ENCODE measurements at regions not wholly inside any gene's neighbourhood (a gene's known extent, or its start where the extent isn't known, plus 50 kb on each side); places are given as distances from the start of the nearest gene placed in this dataset.

- no peak for DNase-seq
These were observed 186.9 kb upstream of the STARD13 start for GRCh38 chr13:33472446-33472845.

GRCh38 chr13:33479105-33479504 lies 193.6 kb upstream of the STARD13 start:
- no peak for DNase-seq

GRCh38 chr13:33480561-33480960 lies 195.0 kb upstream of the STARD13 start:
- DNase-seq, result no peak

GRCh38 chr13:33483471-33483870 lies 197.9 kb upstream of the STARD13 start:
- no peak for DNase-seq

- DNase-seq, result no peak
These were observed 199.7 kb upstream of the STARD13 start for GRCh38 chr13:33485247-33485646.

- no peak for DNase-seq
These were observed 202.2 kb upstream of the STARD13 start for GRCh38 chr13:33487575-33488243.

- no peak for DNase-seq
These were observed 204.0 kb upstream of the STARD13 start for GRCh38 chr13:33489563-33489962.

GRCh38 chr13:33490461-33491327 lies 205.1 kb upstream of the STARD13 start:
- no peak for DNase-seq

GRCh38 chr13:33493672-33494365 lies 208.3 kb upstream of the STARD13 start:
- no peak for DNase-seq

GRCh38 chr13:33494596-33495204 lies 209.1 kb upstream of the STARD13 start:
- DNase-seq, result no peak

- DNase-seq, result no peak
These were observed 210.8 kb upstream of the STARD13 start for GRCh38 chr13:33496336-33496735.

GRCh38 chr13:33497146-33497845 lies 211.7 kb upstream of the STARD13 start:
- no peak for DNase-seq

- DNase-seq, result no peak
These were observed 222.5 kb upstream of the STARD13 start for GRCh38 chr13:33508060-33508459.

- DNase-seq, result no peak
These were observed 224.2 kb upstream of the STARD13 start for GRCh38 chr13:33509642-33510229.

GRCh38 chr13:33510350-33510970 lies 224.9 kb upstream of the STARD13 start:
- no peak for DNase-seq

- DNase-seq, result no peak
These were observed 227.5 kb upstream of the STARD13 start for GRCh38 chr13:33512880-33513554.

GRCh38 chr13:33514362-33514761 lies 228.8 kb upstream of the STARD13 start:
- DNase-seq, result no peak

- DNase-seq, result no peak
These were observed 229.6 kb upstream of the STARD13 start for GRCh38 chr13:33515146-33515545.

GRCh38 chr13:33518452-33518851 lies 232.9 kb upstream of the STARD13 start:
- no peak for DNase-seq

GRCh38 chr13:33519561-33520467 lies 234.3 kb upstream of the STARD13 start:
- DNase-seq, result no peak

Data from stimulated activated CD4-positive, alpha-beta T cell treated with anti-CD3 and anti-CD28 coated beads, Interleukin-2, amount 100 ng/mL, for 24 hours (primary cell).